GM04503 (cell line): ENCODE measurements at regions not wholly inside any gene's neighbourhood (a gene's known extent, or its start where the extent isn't known, plus 50 kb on each side); places are given as distances from the start of the nearest gene placed in this dataset.

Experiments
- DNase-seq: peaks from one replicate; pipeline ENCODE4 v3.0.0-alpha.2; 2012; ENCODE audit warnings: low read depth

DNA sequence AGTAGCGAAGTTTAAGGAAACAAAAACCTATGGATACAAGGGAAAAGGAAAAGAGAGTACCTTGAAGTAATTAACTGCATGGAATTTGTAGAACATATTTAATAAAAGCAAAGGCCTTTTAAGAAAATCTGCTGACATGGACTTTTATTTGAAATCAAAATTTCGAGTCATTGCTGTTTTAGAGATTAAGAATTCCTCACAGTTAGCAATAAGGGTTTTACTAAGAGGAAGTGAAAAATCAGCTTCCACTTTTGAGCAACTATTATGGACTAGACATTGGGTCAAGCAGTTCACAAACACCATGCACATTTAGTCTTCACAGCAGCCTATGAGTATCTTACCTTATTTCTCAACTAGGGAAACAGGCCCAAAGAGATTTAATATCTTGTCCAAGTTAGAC is 876.3 kb downstream of the BCL11A start:
- DNase-seq: no peak

DNA sequence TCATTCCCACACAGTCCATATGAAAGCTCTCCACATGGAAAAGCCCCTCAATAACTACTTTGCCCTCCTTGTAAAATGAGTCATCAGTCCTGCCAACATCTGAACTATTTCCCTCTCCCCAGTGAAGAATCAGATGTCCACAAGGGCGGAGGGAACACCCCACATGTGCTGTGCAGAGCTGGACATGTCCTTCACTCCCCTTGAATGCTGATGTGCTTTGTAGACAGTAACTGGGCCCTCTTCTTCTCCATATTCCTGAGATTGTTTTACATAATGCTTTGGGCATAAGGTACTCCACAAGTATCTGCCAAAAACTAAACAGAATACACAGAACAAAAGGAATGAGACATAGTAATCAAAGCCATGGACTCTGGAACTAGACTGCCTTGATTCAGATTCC is 879.4 kb downstream of the BCL11A start:
- no peak for DNase-seq

DNA sequence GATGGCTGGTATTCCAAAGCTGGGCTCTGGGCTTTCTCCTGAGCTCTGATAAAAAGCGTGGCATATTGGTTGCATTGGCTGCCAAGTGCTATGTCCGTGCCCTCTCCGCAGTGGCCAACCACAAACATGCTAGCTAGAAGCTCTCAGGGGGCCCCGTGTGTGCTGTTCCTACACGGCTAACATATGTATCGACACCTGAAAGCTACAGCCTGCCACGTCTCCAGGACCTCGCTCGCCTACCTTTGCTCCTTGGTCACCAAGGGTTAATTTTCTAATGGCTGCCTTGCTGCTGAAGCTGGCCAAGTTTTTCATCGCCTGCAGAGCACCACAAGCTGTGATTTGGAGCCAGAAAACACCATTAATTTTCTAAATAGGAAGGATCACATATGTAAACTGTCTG is 888.4 kb downstream of the BCL11A start:
- no peak for DNase-seq

DNA sequence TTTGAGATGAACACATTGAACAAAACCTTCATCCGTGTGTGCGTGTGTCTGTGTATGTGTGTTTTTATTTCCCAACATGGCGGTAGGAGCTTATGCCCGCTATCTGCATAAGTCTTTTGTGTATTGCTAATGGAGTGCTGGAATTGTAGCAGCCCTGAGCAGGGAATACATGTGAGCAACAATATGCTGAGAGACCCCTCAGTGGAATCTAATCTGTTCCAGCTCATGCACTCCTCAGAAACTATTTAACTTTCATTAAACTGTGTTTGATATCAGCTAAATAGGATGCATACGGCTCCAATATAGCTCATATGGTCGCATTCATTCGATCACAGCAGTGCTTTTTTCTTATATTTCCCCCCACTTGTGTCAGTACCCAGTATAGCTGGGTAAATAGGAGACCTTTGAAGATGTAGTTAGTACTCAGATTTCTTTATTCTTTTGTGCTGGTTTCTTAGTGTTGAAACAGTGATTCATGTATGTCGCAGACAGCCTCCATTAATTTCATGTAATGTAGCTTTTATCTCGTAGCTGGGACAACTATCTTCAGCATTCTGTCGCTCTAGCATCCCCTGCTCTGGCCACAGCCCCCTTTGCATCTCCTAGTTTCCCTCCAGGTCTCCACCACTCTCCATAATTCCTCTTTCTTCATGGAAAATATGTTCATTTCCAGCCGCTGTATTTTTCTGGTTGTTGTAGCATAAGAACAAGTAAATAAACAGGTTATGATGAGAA is 891.2 kb downstream of the BCL11A start:
- no peak for DNase-seq

DNA sequence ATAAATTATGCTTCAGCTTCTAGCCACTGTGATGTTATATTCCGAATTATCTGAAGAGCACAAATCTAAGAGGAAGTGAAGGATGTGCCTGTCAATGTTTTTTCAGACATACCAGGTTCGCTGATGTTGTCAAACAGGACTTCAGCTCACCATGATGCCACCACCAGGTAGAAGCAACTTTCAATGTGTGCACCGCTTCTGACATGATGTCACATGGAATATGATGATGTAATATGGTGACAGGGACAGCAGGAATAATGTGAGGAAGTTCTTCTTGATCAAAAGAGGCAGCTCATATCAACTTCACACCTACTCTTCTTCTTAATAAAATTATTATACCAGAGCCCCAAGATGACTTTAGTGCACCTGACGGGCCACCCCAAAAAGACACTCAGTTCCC is 893.2 kb downstream of the BCL11A start:
- no peak for DNase-seq

DNA sequence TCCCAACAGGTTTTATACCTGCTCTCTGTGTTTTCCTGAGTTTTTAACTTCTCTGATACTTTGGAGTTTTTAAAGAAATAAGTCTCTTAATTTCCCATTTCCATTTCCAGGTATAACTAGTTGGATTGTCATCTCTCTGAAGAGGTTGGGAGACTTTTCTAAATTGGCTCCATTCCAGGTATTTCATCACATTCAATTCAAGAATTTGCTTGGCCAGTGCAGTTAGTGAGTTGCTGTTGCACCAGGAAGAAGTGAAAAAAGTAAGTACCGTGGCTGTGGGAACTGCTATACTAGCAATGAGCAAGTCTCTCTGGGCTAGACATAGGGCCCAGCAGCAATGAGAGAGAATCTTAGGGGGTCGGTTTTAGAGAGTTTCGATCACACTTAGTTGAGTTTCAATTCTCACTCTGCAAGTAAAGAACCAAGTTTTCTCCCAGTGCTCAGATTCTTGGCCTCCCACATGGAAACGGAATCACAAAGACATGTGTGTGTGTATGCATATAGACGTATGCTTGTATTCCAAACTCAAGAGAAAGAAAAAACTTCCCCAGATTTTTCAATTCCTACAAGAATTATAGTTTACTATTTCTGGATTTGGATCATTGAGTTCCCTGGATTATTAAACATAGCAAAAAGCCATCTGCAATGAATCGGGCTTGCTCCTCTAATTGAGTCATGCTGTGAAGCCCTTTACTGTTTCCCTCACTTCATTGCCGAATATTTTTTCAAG is 894.4 kb downstream of the BCL11A start:
- DNase-seq: no peak

DNA sequence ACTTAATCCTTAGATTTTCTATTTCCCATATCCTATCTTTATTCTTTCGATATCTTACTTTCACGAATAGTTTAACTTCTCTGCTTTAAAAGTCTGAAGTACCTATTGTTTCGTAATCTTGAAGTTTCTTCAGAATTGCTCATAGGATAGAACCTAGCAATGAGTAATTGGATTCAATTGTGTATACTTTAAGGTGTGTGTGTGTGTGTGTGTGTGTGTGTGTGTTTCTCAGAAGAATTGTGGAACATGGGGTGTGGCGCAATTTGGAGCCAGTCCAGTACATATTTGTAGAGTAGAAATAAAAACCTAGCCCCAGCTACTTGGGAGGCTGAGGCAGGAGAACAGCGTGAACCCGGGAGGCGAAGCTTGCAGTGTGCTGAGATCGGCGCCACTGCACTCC is 897.6 kb downstream of the BCL11A start:
- DNase-seq: no peak

DNA sequence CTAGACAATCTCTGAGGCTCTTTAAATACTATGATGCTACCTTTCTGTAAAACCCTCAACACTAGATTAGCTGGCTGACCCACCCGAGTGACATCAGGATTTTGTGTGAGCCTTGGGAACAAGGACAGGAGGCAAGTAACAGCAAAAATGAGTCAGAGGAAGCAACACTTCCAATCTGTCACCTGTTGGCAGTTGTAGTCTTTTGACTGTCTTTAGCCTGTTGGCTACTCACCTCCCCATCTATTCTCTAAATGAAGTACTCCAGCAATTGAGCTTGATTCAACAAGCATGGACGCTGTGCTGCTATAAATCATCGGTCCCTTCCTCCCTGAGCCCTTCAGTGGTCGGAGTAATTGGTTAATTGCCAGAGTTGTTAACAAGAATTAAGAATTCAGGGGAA is 898.7 kb downstream of the BCL11A start:
- DNase-seq: no peak

DNA sequence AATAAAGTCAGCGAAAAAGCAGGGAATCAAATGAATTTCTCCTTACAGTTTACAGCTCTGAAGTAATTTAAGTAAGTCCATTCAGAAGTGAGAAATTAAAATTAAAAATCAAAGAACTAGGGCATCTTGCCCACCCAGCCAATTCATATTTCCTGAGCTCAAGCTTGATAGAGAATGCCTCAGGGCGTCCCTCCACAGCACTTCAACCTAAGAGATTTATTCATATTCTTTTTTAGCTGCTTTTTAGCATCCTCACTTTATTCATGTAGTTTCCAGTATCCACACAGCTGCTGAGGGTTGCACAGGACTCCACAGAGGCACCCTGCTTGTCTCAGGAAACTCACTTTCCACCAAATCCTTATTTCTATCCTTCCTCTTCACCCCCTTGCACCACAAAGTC is 900.3 kb downstream of the BCL11A start:
- no peak for DNase-seq

DNA sequence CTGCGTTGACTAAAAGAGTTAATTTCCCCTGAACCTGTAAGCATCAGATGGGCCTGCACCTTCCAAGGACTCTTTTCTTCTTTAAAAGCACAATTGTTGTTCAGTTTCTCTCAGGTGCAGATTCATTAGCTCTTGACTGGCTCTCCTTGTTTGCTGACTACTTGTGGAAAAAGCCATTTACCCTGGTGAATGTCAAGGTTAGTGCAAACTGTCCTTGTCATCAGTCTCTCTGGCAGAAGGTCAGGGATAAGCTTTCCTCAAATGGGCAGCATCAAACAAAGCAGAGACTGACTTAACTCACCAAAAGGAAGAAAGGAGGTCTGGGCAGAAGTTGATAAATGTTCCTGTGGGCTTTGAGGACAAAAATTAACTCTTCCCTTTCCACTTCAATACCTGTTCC is 922.7 kb downstream of the BCL11A start:
- DNase-seq: no peak

DNA sequence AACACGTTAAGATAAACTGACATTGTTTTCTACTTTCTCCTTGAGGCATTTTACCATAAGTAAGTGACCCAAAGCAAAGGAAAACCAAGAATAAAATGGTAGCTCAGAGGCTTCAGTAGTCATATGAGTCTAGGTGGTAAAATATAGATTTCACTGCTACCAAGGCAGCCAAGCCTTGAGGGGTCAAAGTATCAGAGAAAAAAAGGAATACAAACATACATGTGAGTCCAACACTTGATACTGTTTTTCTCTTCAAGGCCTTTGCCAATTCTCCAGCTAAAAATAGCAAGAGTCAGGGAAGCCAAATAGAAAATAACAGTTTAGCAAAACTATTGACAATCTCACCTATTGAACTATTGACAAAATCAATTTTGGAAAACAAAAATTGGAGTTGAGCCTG is 925.9 kb downstream of the BCL11A start:
- DNase-seq: no peak

DNA sequence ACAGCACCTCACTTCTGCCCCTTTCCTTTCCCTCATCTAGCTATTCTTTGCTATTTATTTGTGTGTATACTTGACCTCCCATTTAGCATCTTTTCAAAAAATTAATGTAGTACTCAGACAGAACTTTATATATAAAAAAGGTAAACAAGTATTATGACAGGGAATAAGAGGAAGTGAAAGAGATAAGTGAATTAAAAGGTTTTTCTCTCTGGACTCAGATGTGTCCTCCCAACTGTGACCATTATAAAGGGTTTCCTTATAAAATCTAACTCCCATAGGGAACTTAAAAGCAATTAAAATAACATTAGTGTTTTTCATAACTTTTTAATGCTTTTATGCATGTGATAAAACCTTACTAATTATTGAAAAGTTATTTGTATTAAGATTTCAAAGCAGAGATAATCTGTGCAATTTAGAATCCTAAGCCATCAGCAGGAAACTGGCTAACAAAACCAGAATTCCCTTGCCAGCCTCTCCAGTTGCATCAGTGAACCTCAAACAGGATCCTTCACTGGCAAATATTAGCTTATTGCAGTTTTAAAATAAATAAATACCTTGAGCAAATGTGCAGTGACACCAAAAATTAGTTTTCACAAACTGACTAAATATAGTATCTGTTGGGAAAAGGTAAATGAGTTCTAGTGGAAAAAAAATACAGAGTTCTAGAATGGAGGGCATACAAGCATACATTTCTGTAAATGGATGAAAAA is 930.7 kb downstream of the BCL11A start:
- DNase-seq: no peak

DNA sequence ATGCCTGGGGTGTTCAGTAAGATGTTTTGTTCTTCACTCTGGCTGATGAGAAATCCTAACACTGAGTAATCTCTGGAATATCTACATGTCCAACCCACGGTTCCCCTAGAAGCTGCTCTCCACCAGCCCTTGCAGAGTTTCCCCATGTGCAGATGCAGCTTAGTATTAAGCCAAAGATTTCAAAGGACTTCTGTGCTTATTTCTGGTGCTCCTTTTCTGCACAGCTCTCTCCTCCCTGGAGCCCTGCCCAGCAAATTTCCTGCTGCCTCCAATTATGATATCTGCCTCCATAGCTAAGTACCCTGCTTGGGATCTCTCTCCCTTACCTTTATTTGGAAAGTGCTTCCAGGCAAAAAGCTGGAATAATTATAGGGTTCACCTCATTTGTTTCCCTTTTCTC is 949.3 kb downstream of the BCL11A start:
- DNase-seq: no peak

DNA sequence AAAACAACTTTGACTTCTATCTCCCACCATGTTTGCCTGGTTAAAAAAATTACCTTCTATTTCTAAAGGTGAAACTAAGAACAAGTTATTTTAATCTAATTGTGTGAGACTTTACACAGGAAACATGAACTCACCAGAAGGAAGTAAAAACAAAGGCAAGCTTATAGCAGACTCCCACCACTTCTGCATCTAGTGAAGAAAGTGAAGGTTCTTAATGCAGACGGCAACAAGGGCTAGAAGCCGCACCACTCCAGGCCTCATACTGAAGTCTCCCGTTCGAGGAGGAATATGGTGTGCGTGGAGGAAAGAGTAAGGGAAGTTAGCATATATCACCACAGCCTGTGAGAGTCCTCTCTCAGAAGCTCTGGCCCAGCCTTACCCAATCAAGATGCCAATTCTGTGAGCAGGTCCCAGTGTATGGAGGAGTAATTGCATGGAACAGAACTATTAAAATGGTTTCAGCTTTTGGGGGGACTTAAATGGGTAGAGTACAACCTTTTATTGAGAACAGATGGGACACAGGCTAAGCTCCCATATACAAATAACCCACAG is 958.7 kb downstream of the BCL11A start:
- no peak for DNase-seq

DNA sequence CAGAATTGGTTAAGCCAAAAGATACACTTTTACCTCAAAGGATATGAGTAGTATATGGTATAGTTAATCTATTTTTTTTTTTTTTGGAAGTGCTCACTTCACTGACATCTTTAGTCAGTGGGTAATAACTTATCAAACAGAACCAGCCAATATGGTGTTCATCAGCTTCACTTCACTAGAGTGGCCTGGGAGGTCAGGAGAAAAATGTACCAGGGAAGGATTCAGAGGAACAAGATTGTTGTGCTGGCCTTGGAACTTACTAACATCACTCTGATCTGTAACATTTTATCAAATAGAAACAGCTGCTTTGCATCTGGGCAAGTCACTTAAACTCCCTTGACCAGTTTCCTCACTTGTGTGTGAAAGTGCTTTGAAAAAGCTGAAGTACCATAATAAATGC is 962.7 kb downstream of the BCL11A start:
- no peak for DNase-seq

DNA sequence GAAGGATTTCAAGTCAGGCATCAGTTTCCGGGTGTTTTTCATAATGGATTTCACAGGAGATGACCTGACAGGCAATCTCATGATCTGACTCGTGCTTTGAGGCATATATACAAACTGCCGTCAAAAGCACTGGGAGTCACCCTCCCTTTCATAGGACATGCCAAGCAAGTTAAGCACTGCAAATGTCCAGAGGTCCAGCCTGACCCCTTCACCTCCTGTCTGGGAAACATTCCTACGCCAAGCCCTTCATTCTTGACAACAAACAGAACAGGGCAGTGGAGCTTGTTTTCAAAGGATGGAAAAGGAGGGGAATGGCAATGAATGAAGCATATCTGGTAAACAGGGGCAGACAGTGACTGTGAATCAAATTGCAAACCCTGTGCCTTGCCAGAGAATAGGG is 963.6 kb downstream of the BCL11A start:
- no peak for DNase-seq

DNA sequence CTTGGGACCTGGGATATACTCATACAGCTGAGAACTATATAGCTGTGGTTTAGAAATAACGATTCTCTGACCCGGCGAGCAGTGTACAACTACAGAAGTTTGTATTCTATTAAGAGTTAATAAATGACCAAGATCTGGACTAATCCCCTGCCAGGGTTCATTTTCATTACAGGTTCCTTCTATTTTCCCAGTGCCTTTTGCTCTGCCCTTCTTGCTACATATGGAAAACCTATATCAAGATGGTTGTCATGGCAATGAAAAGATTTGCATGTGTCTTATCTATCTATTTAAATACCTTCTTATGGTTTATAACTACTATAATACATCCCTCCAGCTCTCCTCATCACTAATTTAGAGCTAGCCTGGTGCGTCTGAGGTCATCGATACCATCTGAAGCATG is 965.2 kb downstream of the BCL11A start:
- DNase-seq: no peak

DNA sequence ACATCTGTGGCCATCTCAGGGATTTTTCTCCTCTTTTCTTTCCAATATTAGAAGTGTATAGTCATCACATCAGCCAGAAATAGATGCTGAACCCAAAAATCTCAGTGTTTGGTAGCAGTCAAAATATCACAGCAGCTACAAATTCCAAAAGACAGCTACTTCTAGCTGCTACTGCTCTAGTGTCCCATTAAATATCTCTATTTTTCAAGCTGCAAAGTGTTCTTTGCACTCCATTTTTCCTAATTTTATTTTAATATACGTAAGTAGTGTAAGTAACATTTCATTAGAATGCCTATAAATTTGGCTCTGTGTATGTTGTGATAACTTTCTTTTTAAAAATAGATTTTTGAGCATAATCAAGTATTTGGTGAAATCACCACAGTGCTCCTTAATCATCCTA is 967.3 kb downstream of the BCL11A start:
- DNase-seq: no peak

DNA sequence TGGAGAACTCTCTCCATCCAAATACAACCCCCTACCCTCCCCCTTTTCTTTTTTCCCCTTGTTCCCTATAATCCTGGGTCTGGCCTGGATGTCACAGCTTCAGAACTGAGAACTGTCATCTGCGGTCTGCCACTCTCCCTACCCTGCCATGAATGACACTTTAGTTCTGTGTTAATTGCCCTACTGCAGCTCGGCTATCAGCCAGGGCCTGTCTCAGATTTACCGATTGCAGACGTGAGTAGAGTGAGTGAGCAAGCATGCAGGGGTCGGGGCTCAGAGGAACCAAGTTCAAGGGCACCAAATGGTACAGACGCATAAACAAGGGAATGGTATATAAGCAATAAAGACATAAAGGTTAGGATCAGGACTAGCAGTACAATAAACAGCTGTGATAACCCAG is 967.8 kb downstream of the BCL11A start:
- DNase-seq: no peak

DNA sequence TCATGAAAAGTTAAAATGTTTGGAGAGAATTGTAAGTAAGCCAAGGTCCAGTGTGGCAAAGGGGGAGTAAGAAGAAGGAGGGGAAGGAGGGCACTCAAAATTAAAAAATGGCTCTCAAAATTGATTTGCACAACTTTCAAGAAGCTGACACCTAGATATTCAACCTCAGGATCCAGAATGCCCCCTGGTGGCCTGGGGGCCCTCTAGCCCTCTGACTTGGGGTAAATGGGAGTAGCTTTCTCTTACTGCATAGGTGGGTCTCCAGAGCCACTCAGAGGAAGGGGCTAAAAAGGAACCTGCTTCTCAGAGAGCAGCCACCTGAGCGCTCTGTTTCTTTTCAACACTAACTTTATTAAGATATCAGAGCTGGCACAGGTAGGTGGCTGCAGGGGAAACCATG is 968.5 kb downstream of the BCL11A start:
- DNase-seq: no peak

DNA sequence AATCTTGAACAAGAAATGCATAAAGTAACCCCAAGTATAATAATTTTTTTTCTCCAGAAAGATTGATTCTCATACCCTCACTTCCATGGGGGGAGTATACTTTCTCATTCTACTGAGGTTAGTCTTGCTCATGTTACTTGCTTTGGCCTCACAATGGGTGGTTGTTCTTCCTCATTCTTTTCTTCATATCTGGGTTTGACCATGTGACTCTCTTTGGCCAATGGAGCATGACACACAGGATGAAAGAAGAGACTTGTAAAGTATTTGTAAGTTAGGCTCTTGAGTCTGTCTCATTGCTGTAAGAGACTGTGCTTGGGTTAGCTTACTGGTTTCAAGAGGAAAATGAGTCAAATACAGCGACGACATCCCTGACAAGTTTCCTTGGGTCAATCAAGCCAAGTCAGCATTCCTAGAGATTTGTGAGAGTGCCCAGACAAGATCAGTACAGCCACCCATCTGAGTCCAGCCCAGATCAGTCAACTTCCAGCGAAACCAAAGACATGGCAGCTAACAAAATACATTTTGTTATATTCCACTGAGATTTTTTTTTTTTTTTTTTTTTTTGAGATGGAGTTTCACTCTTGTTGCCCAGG is 970.2 kb downstream of the BCL11A start:
- DNase-seq: no peak

DNA sequence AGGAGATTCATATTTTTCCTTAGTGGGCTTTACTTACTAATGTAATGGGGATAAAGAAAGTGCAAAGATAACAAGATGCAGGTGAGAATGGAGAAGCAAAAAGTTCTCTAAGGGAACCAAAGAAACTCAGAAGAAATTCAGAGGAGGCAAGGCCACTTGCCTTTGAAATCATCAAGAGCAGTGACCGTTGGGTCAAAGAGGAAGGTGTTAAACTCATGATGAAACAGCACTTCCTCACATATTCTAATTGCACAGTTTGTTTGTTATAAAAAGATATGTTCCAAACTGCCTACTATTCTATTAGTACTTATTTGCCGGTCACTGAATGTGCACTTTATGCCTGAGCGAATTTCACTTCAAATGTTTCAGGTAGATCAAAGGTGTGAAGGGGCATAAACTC is 975.1 kb downstream of the BCL11A start:
- no peak for DNase-seq

DNA sequence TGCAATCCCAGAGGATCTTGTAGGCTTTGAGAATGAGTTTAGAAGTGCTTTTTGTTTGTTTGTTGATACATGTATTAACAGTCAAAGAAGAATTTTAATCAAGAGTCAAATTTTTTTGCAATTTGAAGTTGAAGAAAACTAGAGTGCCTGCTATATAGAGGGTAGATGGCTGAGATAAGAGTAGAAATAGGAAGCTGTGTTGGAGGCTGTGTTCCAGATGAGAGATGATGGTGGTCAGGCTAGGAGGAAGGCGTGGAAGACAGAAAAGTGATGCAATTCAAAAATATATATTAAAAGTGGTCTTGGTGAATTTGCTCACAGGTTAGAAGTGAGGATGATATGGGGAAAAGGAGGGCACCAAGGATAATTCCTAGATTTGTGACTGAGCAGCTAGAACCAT is 978.3 kb downstream of the BCL11A start:
- no peak for DNase-seq
